Iris pigment epithelial cell (primary cell): ENCODE measurements at regions not wholly inside any gene's neighbourhood (a gene's known extent, or its start where the extent isn't known, plus 50 kb on each side); places are given as distances from the start of the nearest gene placed in this dataset.
"Not testable (repeated sequence)": the region's sequence is repeated elsewhere in the genome, so short reads cannot be mapped to it uniquely, and the experiment has no call there.

ENCODE experiments used
- DNase-seq: peaks from one replicate; pipeline ENCODE4 v3.0.0-alpha.2; 2011; ENCODE audit warnings: low read depth

GRCh38 chr6:168193816-168194721 lies 115.1 kb upstream of the FRMD1 start:
- no peak for DNase-seq

- DNase-seq = no peak
These were observed 114.1 kb upstream of the FRMD1 start for GRCh38 chr6:168192901-168193815.

- no peak for DNase-seq
These were observed 113.3 kb upstream of the FRMD1 start for GRCh38 chr6:168192195-168192900.

- no peak for DNase-seq
These were observed 111.8 kb upstream of the FRMD1 start for GRCh38 chr6:168190646-168191443.

- no peak for DNase-seq
These were observed 111.0 kb upstream of the FRMD1 start for GRCh38 chr6:168190014-168190405.

- no peak for DNase-seq
These were observed 110.4 kb upstream of the FRMD1 start for GRCh38 chr6:168189200-168190013.

GRCh38 chr6:168188369-168189199 lies 109.6 kb upstream of the FRMD1 start:
- no peak for DNase-seq

GRCh38 chr6:168186438-168186837 lies 107.4 kb upstream of the FRMD1 start:
- DNase-seq = no peak

- not testable (repeated sequence) for DNase-seq
These were observed 107.0 kb upstream of the FRMD1 start for GRCh38 chr6:168186018-168186417.

GRCh38 chr6:168184701-168185100 lies 105.7 kb upstream of the FRMD1 start:
- DNase-seq = no peak

- no peak for DNase-seq
These were observed 104.6 kb upstream of the FRMD1 start for GRCh38 chr6:168183613-168183970.

- no peak for DNase-seq
These were observed 104.0 kb upstream of the FRMD1 start for GRCh38 chr6:168182908-168183612.

- no peak for DNase-seq
These were observed 103.4 kb upstream of the FRMD1 start for GRCh38 chr6:168182366-168182765.

GRCh38 chr6:168181876-168182275 lies 102.9 kb upstream of the FRMD1 start:
- DNase-seq = no peak

- no peak for DNase-seq
These were observed 102.3 kb upstream of the FRMD1 start for GRCh38 chr6:168181316-168181715.

GRCh38 chr6:168180548-168181011 lies 101.6 kb upstream of the FRMD1 start:
- no peak for DNase-seq

- DNase-seq = no peak
These were observed 100.8 kb upstream of the FRMD1 start for GRCh38 chr6:168179702-168180382.

GRCh38 chr6:168179133-168179532 lies 100.1 kb upstream of the FRMD1 start:
- DNase-seq = no peak
